ENCODE measurements at regions not wholly inside any gene's neighbourhood (a gene's known extent, or its start where the extent isn't known, plus 50 kb on each side); places are given as distances from the start of the nearest gene placed in this dataset.

GRCh38 chr14:58871573-58871972, 233.8 kb downstream of the DACT1 start:
- Histone ChIP-seq H3K27me3 (no peaks in the 10 kb centered on the region), H4K20me1 (ENCODE audit: low read depth) (no peaks in the 10 kb centered on the region), H3K79me2 (ENCODE audit: low read depth) (no peaks in the 10 kb centered on the region), H3K27ac (no peak overlapping the region), H3K9ac (no peak overlapping the region), H3K9me3 (ENCODE audit: low read depth) (no peaks in the 10 kb centered on the region), H3K36me3 (no peaks in the 10 kb centered on the region), H3K4me1 (peaks cover 6% of the 10 kb centered on the region), H3F3A (ENCODE audit: low read depth) (no peaks in the 10 kb centered on the region), H3K4me3 (no peak overlapping the region), H3K4me2 (no peak overlapping the region), H2AFZ (replicated peaks) (peak overlapping the region; percentile 50)
- Mint-ChIP-seq H3K4me3 (no peak overlapping the region), H3K9me3 (no peaks in the 10 kb centered on the region), H3K27me3 (ENCODE audit: insufficient read depth, low read depth) (peaks cover 6% of the 10 kb centered on the region), H3K4me1 (peaks cover 25% of the 10 kb centered on the region), H3K36me3 (no peaks in the 10 kb centered on the region), H3K27ac (peak overlapping the region; percentile 80)
- no peak for DNase-seq (ENCODE audit: low spot score)
- no peak for TF ChIP-seq EZH2 (IDR thresholded peaks at IDR 0.05)

DNA sequence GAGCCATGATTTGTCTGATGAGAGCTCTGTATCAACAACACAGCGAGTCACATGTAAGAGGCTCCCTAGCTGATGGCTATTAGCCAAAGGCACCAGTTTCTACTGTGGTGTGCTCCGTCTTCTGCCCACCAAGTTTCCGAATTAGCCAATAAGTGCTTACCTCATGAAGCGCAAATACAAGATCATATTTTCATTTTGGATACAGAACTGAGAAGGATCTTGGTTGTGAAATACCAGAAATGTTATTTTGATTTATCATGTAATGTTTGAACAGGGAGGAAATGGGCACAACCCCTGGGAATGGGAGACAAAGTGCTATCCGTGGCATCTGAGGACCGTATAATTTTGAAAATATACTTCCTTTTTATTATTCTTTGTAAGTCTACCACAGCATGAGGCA, 234.3 kb downstream of the DACT1 start:
- no peak overlapping the region for H3K4me3 ChIP-seq
- no peak overlapping the region for H3K4me2 ChIP-seq
- Mint-ChIP-seq H3K4me1 (peaks cover 25% of the 10 kb centered on the region), H3K27ac (no peak overlapping the region), H3K4me3 (no peak overlapping the region), H3K36me3 (no peaks in the 10 kb centered on the region), H3K9me3 (no peaks in the 10 kb centered on the region), H3K27me3 (ENCODE audit: insufficient read depth, low read depth) (peaks cover 6% of the 10 kb centered on the region)
- H4K20me1 ChIP-seq (ENCODE audit: low read depth) = no peaks in the 10 kb centered on the region
- H3K27me3 ChIP-seq = no peaks in the 10 kb centered on the region
- DNase-seq (ENCODE audit: low spot score) = no peak
- H2AFZ ChIP-seq (replicated peaks) = no peak overlapping the region
- no peaks in the 10 kb centered on the region for H3K36me3 ChIP-seq
- no peaks in the 10 kb centered on the region for H3F3A ChIP-seq (ENCODE audit: low read depth)
- TF ChIP-seq EZH2 (IDR thresholded peaks at IDR 0.05) = no peak
- TF ChIP-seq CTCF (IDR thresholded peaks at IDR 0.05) = no peak
- H3K9ac ChIP-seq = no peak overlapping the region
- no peaks in the 10 kb centered on the region for H3K9me3 ChIP-seq (ENCODE audit: low read depth)
- H3K79me2 ChIP-seq (ENCODE audit: low read depth) = no peaks in the 10 kb centered on the region
- H3K27ac ChIP-seq = no peak overlapping the region
- peaks cover 6% of the 10 kb centered on the region for H3K4me1 ChIP-seq

DNA sequence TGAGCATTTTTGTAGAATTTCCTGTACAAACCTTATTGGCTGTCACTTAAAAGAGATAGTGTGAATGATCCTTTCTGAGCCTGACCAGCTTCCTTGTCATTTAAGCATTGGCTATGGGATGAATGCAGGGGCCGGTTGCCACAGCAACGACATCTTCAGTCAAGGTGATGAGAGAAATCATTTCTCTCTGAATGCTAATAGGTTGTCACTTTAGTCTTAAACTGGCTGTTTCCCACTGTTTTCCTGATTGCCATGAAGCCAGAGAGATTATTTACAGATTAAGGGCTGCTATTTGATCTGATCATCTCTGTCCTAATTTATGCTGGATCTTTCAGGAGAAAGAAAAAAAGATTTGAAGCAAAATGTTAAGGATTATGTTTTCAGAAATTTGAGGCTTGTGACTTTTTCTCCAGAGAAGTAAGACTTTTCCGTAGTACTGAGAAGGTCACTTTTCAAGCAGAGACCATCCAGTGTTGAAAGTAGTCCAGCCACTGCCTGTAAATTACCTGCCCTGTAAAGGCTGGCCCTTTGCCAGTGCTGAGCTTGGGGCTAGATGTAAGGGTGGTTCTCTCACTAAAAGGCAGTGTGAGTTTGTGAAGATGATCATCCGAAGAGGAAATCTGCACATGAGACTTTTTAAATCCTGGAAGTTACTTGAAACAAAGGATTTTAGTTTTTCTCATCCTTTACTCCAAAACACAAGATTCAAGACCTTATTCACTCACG, 235.6 kb downstream of the DACT1 start:
- H3K79me2 ChIP-seq (ENCODE audit: low read depth) = no peaks in the 10 kb centered on the region
- no peaks in the 10 kb centered on the region for H3K9me3 ChIP-seq (ENCODE audit: low read depth)
- no peak overlapping the region for H3K4me2 ChIP-seq
- H3K27me3 ChIP-seq = no peaks in the 10 kb centered on the region
- H3K4me1 ChIP-seq = peaks cover 6% of the 10 kb centered on the region
- H3K27ac Mint-ChIP-seq = no peak overlapping the region
- H3K9ac ChIP-seq = no peak overlapping the region
- no peaks in the 10 kb centered on the region for H3F3A ChIP-seq (ENCODE audit: low read depth)
- no peaks in the 10 kb centered on the region for H3K9me3 Mint-ChIP-seq
- H3K4me3 ChIP-seq = no peak overlapping the region
- H3K4me3 Mint-ChIP-seq = no peak overlapping the region
- H4K20me1 ChIP-seq (ENCODE audit: low read depth) = no peaks in the 10 kb centered on the region
- H3K27ac ChIP-seq = no peak overlapping the region
- no peaks in the 10 kb centered on the region for H3K36me3 Mint-ChIP-seq
- H2AFZ ChIP-seq (replicated peaks) = no peak overlapping the region
- no peak for DNase-seq (ENCODE audit: low spot score)
- TF ChIP-seq EZH2 (IDR thresholded peaks at IDR 0.05) (no peak), CTCF (IDR thresholded peaks at IDR 0.05) (no peak), EZH2phosphoT487 (IDR thresholded peaks at IDR 0.05) (no peak)
- peaks cover 25% of the 10 kb centered on the region for H3K4me1 Mint-ChIP-seq
- H3K27me3 Mint-ChIP-seq (ENCODE audit: insufficient read depth, low read depth) = peaks cover 5% of the 10 kb centered on the region
- H3K36me3 ChIP-seq = no peaks in the 10 kb centered on the region

- no peak overlapping the region for H2AFZ ChIP-seq (replicated peaks)
- peaks cover 6% of the 10 kb centered on the region for H3K4me1 ChIP-seq
- no peak overlapping the region for H3K4me2 ChIP-seq
- DNase-seq (ENCODE audit: low spot score) = no peak
- H3K9ac ChIP-seq = no peak overlapping the region
- H3K4me3 ChIP-seq = no peak overlapping the region
- H3K9me3 ChIP-seq (ENCODE audit: low read depth) = no peaks in the 10 kb centered on the region
- H4K20me1 ChIP-seq (ENCODE audit: low read depth) = no peaks in the 10 kb centered on the region
- Mint-ChIP-seq H3K4me3 (no peak overlapping the region), H3K9me3 (no peaks in the 10 kb centered on the region), H3K27ac (peak overlapping the region; percentile 42), H3K27me3 (ENCODE audit: insufficient read depth, low read depth) (peaks cover 4% of the 10 kb centered on the region), H3K36me3 (no peaks in the 10 kb centered on the region), H3K4me1 (peaks cover 25% of the 10 kb centered on the region)
- no peaks in the 10 kb centered on the region for H3K27me3 ChIP-seq
- no peaks in the 10 kb centered on the region for H3K36me3 ChIP-seq
- H3F3A ChIP-seq (ENCODE audit: low read depth) = no peaks in the 10 kb centered on the region
- H3K79me2 ChIP-seq (ENCODE audit: low read depth) = no peaks in the 10 kb centered on the region
- H3K27ac ChIP-seq = no peak overlapping the region
- TF ChIP-seq EZH2phosphoT487 (IDR thresholded peaks at IDR 0.05) = no peak
- no peak for TF ChIP-seq EZH2 (IDR thresholded peaks at IDR 0.05)
- no peak for TF ChIP-seq CTCF (IDR thresholded peaks at IDR 0.05)
These were observed 237.9 kb downstream of the DACT1 start for GRCh38 chr14:58875613-58876012.

Data from neural progenitor cell (in vitro differentiated cells).